ELR (cell line): ENCODE measurements at regions not wholly inside any gene's neighbourhood (a gene's known extent, or its start where the extent isn't known, plus 50 kb on each side); places are given as distances from the start of the nearest gene placed in this dataset.
"Not testable (repeated sequence)": the region's sequence is repeated elsewhere in the genome, so short reads cannot be mapped to it uniquely, and the experiment has no call there.

ENCODE experiments used
- DNase-seq: peaks from one replicate; pipeline ENCODE4 v3.0.0-alpha.2; 2015; ENCODE audit warnings: low read depth

DNA sequence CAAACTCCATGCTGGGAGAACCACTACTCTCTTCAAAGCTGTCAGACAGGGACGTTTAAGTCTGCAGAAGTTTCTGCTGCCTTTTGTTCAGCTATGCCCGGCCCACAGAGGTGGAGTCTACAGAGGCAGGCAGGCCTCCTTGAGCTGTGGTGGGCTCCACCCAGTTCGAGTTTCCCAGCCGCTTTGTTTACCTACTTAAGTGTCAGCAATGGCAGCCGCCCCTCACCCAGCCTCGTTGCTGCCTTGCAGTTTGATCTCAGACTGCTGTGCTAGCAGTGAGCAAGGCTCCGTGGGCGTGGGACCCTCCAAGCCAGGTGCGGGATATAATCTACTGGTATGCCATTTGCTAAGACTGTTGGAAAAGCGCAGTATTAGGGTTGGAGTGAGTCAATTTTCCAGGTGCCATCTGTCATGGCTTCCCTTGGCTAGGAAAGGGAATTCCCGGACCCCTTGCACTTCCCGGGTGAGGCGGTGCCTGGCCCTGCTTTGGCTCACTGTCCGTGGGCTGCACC, 190.7 kb downstream of the TTC6 start:
- DNase-seq, result not testable (repeated sequence)

GRCh38 chr14:37787879-37788494, 192.6 kb downstream of the TTC6 start:
- DNase-seq, result no peak

- no peak for DNase-seq
Measured at GRCh38 chr14:37791384-37792036, 196.1 kb downstream of the TTC6 start.

- DNase-seq, result no peak
Measured at GRCh38 chr14:37792124-37792523, 196.7 kb downstream of the TTC6 start.

DNA sequence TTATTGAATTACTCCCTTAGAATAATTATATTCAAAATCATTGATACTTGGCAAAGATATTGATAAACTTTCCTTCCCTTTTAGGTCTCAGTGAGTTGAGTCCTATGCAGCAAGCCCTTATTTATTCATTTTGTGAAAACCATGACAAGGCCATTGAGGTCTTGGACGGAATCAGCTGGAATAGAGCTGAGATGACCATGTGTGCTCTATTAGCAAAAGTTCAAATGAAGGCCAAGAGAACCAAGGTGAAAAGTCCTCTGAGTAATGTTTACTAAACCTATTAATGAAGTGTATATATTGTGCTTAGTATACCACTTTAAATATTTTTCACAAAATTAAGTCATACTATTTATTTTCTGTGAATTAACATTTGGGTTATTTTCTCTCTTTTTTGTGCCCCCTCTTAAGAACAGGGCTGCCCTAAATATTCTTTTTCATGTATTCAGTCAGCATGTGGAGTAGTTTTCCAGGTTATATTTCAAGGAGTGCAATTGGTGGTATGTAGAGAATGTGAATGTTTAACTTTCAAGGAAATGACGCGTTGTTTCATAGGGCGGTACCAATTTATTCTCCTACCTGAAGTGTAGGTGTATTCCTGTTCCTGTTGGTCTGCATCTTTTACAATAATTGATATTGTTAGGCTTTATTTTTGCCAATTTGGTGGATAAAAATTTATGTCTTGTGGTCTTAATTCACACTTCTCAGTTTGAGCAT, 201.4 kb downstream of the TTC6 start:
- no peak for DNase-seq

DNA sequence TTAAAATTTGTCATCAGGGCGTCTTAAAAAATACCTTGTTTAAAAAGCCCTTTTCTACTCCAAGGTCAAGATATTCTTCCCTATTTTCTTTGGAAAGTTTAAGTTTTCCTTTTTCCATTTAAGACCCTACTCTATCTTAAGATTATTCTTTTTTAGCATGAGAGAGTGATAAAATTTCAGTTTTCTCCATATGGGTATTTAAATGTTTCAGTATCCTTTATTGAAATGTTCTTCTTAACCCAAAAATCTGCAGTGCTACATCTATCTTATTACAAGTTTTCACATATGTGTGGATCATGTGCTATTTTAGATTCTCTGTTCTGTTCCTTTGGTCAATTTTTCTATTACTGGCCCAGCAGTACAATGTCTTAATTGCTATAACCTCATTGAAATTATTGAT, 202.2 kb downstream of the TTC6 start:
- no peak for DNase-seq

DNA sequence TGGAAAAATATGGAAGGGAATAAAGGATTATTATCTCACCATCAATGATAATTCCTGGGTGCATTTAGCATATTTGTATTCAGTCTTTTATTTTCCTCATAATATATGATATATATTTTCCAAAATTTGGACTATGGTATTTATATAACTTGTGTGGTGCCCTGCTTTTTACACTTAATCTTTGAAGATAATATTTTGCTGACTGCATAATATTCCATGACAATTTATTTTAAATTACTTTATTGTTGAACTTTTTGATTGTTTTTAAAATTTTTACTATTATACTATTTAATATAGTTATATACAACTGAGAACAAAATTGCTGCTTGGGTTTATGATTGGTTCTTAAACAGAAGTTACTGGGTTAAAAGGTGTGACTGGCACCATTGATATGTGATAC, 212.3 kb downstream of the TTC6 start:
- DNase-seq, result no peak

GRCh38 chr14:37810094-37810801, 214.8 kb downstream of the TTC6 start:
- DNase-seq, result no peak

DNA sequence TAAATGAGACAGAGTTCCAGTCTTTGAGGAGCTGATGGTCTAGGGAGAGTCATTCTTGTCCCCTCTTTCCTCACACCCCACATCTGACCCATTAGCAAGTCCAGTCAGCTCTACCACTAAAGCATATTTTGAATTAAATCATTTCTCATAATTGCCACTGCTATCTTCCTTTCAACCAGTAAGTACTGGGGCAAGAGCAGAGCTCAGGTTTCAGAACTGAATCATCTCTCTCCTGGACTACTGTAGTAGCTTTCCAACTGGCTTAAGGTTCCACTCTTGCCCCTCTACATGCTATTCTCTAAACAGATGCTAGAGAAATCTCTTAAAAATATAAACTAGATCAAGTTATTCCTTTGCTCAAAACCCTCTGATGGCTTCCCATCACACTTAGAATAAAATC, 218.3 kb downstream of the TTC6 start:
- DNase-seq, result no peak

DNA sequence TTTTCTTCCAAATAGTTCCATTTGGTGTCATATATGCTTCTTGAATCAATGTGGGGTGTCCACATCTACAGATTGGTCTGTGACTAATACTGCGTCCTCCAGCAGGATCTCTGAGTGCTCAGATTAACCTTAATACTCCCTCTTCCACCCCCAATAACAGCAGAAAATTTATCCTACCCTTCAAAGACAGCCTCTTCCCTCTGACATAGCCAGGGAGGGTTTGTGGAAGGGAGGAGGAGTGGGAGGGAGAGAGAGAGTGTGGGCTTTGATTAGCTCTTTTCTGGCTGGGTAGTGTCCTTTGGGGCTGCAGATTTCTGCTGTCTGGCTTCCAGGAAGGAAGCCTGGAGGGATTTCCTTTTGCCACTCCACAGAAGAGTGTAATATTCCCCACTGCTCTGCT, 220.7 kb downstream of the TTC6 start:
- DNase-seq, result no peak

GRCh38 chr14:37816743-37817295, 221.4 kb downstream of the TTC6 start:
- no peak for DNase-seq

DNA sequence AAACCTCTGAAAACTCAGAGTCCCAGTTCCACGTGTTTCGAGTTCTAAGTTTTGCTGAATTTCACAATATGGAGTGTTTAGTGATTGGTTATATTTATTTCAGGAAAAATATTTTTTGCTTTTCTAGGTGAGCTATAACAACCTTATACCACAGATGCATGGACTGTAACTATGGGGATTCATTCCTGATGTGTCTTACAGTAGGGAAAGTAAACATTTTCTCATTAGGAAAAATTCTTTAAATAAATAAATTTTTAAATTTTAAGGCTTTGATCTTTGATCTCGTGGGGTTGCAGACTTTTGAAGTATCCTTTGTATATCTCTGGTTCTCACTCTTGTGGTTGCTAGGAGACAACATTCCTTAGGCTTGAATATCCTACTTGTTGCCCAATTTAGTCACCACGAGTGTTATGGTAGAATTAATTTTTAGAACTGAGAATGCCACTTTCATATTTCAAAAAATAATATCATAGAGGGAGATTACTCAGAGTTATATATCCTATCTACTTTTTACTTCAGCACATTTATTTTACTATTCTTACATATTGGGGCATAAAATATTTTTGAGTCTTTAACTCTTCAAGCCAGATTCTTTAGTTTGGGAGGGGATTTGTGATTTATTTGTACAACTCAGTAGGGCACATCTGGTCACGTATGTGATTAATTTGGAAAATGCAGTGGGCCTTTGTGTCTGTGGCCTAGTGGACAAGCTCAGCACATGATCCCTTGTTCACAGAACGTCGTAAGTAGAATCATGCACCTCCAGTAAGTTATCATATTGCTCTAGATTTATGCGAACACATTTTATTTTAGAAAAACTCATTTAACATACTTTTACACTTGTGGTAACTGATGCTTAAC, 224.0 kb downstream of the TTC6 start:
- DNase-seq, result peak; percentile 48

GRCh38 chr14:37820810-37821209, 225.4 kb downstream of the TTC6 start:
- not testable (repeated sequence) for DNase-seq

DNA sequence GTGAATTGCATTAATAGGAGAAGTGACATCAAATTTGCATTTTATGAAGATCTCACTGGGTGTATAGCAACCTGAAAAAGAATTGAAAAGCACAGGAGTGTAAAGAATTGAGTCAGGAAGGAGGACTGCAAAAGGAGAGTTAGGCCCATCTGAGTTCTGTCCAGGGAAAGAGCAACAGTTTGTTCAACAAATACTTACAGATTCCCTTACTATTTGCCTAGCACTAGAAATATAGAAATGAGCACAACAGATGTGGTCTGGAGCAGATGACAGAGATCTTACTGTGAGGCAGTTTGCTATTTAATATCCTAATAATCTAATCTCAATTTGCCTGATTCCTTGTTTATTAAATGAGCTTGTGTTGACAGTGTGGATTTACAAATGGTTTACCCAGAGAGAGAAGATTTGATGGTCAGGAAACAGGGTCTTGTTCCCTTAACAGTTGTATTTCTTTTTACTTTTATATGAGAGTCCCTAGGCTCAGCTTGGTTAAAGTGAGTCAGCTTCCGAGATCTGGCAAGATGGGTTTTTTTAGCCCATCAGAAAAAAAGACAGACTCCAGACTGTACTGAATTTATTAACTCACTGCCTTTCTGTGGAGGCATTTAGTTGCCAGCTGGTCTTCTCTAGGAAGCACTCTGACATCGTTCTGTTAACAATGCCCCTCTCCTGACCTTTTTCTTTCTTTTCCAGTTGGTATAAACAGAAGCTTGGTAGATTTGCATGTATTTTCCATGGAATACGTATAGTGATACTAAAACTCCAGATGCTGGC, 229.7 kb downstream of the TTC6 start:
- DNase-seq, result no peak

DNA sequence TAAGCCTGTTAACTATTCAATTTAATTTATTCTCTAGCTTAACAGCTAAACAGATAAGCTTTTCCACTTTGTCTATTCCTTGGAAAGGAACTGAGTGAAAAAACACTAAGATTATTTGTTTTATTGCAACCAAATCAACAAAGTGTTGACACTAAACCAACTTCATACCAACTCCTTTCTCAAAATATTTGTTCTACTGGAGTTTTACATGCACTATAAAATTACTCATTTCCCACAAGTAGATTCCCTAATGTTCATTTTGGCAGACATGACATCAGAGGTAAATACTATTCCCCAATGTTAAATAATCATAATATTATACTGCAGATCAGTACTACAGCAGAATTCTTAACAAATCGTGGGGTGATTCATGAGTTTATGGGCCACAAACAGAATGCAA, 231.4 kb downstream of the TTC6 start:
- DNase-seq, result no peak

DNA sequence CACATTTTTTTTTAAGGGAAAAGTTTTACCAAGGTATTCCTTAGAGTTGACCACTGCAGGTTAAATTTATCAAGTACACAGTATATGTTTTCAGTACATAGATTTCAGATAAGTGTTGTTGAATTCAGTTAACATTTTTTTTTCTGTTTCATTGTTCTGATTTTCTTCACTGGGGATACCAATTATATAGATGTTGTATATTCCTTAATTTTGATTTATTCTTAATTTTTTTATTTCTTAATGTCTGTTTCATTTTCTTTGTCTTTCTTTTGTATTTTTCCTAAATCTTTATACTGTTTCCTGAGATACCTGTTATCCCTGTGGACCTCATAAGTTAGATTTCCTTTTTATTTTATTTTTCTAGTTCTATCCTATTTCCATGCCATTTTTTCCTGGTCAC, 234.8 kb downstream of the TTC6 start:
- no peak for DNase-seq

DNA sequence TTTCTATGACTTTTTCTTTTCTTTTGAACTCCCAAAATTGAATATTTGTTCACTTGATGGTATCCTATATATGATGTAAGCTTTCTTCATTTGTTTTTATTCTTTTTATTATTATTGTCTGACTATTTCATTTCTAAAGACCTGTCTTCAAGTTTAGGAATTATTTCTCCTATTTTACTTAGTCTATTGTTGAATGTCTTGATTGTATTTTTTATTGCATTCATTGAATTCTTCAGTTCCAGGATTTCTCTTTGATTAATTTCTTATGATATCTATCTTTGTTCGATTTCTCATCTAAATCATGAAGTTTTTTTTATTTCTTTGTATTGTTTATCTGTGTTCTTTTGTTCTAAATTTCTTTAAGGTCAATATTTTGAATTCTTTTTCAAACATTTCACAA, 238.8 kb downstream of the TTC6 start:
- no peak for DNase-seq

DNA sequence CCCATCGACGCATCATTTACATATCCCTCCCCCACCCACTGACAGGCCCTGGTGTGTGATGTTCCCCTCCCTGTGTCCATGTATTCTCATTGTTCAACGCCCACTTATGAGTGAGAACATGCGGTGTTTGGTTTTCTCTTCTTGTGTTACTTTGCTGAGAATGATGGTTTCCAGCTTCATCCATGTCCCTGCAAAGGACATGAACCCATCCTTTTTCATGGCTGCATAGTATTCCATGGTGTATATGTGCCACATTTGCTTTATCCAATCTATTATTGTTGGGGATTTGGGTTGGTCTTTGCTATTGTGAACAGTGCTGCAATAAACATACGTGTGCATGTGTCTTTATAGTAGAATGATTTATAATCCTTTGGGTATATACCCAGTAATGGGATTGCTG, 243.3 kb downstream of the TTC6 start:
- DNase-seq, result not testable (repeated sequence)

- not testable (repeated sequence) for DNase-seq
Measured at GRCh38 chr14:37841039-37841438, 245.6 kb downstream of the TTC6 start.

DNA sequence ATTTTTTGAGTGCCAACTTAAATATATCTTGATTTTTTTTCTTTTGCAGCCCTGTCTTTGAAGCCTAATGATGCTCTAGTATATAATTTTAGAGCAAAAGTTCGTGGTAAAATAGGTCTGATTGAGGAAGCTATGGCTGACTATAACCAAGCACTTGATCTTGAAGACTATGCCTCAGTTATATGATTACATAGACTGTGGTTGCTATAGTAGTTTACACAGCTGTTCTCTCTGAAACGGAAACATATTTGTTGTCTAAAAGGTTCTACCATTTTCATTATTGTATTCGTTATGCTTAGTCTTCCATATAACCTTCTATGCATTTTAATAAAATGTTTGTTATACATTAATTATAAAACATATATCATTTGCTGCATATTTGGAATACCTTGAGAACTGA, 246.7 kb downstream of the TTC6 start:
- no peak for DNase-seq
